ENCODE measurements at regions not wholly inside any gene's neighbourhood (a gene's known extent, or its start where the extent isn't known, plus 50 kb on each side); places are given as distances from the start of the nearest gene placed in this dataset.

DNA sequence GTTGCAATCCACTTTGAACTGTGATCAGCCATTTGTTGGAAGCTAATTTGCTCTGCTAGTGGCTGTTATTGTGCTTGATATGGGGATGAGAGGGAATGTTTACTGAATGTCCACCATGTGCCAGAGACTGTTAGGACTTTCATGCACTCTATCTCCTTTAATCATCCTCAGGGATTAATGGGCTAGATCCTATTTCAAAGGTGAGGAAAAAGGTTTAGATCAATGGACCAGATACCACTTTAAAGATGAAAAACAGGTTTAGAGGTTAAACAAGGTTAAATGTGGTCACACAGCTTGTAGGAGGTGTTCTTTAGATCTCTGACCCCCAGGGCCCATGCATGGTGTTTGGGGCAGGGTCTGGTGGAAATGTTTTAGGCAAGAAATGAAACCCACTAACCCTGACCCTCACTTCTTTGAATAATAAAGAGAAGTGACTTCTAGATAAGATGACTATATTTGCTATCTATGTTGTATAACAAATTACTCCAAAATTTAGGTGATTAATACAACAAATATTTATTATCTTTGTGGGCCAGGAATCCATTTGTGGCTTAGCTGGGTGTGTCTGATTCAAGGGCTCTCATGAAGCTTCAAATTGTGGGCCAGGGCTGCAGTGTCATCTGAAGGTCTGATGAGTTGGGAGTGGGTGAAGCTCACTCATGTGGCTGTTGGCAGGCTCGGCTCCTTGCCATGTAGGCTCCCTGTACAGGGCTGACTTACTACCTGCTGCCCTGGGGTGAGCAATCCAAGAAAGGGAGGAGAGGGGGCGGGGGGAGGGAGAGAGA, 127.8 kb upstream of the FOXA2 start:
- TF ChIP-seq, protein P1, sequence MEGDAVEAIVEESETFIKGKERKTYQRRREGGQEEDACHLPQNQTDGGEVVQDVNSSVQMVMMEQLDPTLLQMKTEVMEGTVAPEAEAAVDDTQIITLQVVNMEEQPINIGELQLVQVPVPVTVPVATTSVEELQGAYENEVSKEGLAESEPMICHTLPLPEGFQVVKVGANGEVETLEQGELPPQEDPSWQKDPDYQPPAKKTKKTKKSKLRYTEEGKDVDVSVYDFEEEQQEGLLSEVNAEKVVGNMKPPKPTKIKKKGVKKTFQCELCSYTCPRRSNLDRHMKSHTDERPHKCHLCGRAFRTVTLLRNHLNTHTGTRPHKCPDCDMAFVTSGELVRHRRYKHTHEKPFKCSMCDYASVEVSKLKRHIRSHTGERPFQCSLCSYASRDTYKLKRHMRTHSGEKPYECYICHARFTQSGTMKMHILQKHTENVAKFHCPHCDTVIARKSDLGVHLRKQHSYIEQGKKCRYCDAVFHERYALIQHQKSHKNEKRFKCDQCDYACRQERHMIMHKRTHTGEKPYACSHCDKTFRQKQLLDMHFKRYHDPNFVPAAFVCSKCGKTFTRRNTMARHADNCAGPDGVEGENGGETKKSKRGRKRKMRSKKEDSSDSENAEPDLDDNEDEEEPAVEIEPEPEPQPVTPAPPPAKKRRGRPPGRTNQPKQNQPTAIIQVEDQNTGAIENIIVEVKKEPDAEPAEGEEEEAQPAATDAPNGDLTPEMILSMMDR (CRISPR knock-in tag; IDR thresholded peaks at IDR 0.05): no peak
- TF ChIP-seq ZNF3 (CRISPR knock-in tag; IDR thresholded peaks at IDR 0.05): no peak

Data from HepG2 (cell line).